Cardiac muscle cell (in vitro differentiated cells and primary cell): ENCODE measurements at regions not wholly inside any gene's neighbourhood (a gene's known extent, or its start where the extent isn't known, plus 50 kb on each side); places are given as distances from the start of the nearest gene placed in this dataset.
A peak's percentile ranks its signal among the peaks of the same experiment; 100 is the strongest.

Source experiments
- DNase-seq, 2 donors: peaks; one replicate each; pipeline versions ENCODE4 v3.0.0 to v3.0.0-alpha.2; 2010 to 2017; ENCODE audit warnings: low read depth in 1 of 2, low spot score in 1 of 2
- H3K27ac ChIP-seq: fragments of 200-600 bp; sonication (generic); 2 replicates; pipeline ENCODE4 v1.5.1; 2016
- H3K27me3 ChIP-seq: fragments of 200-600 bp; sonication (generic); 2 replicates; pipeline ENCODE4 v1.6.0; 2016; ENCODE audit warnings: control low read depth
- H3K36me3 ChIP-seq: fragments of 200-600 bp; sonication (generic); 2 replicates; pipeline ENCODE4 v1.5.1; 2016; ENCODE audit warnings: control low read depth
- H3K4me1 ChIP-seq: fragments of 200-600 bp; sonication (generic); 2 replicates; pipeline ENCODE4 v1.8.1; 2017; ENCODE audit warnings: low read depth, mild to moderate bottlenecking, mixed run types
- H3K4me3 ChIP-seq: fragments of 200-600 bp; sonication (generic); 2 replicates; pipeline ENCODE4 v1.5.1; 2016; ENCODE audit warnings: mild to moderate bottlenecking
- H3K9me3 ChIP-seq: fragments of 200-600 bp; sonication (generic); 2 replicates; pipeline ENCODE4 v1.5.1; 2017; ENCODE audit warnings: low read depth, mild to moderate bottlenecking, control low read depth
- TF ChIP-seq, protein P1 (sequence below): IDR thresholded peaks from 2 replicates; pipeline ENCODE4 v1.5.1; 2012; ENCODE audit warnings: low read depth, mild to moderate bottlenecking, low read length

DNA sequence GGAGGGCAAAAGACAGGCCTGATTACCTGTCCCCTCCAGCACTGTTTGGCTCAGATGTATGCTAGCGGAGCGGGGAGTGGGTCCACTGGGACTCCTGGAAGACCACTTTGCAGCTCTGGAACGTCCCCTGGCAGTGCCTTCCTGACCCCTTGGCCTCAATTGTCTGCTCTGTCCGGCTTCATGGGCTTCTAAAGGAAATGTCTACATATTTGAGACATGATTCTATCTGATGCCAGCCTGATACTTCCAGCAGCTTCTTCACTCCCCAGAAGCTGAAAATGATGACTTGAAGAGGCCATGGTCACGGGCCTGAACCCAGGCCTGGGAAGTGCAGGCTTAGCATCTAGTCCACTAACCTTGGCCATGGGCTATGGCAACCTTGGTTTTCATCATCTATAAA, 112.1 kb downstream of the ACAA2 start:
- no peaks in the 10 kb centered on the region for H3K27me3 ChIP-seq
- no peak overlapping the region for H3K27ac ChIP-seq
- no peak for DNase-seq
- H3K9me3 ChIP-seq, result no peaks in the 10 kb centered on the region
- no peak overlapping the region for H3K4me3 ChIP-seq
- TF ChIP-seq, protein P1, sequence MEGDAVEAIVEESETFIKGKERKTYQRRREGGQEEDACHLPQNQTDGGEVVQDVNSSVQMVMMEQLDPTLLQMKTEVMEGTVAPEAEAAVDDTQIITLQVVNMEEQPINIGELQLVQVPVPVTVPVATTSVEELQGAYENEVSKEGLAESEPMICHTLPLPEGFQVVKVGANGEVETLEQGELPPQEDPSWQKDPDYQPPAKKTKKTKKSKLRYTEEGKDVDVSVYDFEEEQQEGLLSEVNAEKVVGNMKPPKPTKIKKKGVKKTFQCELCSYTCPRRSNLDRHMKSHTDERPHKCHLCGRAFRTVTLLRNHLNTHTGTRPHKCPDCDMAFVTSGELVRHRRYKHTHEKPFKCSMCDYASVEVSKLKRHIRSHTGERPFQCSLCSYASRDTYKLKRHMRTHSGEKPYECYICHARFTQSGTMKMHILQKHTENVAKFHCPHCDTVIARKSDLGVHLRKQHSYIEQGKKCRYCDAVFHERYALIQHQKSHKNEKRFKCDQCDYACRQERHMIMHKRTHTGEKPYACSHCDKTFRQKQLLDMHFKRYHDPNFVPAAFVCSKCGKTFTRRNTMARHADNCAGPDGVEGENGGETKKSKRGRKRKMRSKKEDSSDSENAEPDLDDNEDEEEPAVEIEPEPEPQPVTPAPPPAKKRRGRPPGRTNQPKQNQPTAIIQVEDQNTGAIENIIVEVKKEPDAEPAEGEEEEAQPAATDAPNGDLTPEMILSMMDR, result no peak
- H3K4me1 ChIP-seq, result peaks cover 4% of the 10 kb centered on the region
- no peaks in the 10 kb centered on the region for H3K36me3 ChIP-seq

DNA sequence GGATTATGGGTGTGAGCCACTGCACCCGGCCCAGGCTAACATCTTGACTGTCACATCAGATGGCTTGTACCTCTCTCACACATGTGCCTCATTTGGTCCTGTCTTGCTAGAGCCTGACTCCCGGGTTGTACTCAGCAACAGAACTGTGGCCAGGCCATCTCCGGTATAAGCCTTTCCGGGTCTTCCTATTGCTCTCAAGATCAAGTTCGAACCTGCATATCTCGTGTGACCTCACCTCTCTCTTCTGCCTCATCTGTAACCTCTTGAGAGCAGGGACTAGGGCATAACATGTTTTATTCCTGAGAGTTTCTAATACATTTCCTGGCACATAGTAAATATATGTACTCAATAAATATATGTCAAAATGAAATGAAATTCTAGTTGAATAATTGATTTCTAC, 114.0 kb downstream of the ACAA2 start:
- no peaks in the 10 kb centered on the region for H3K27me3 ChIP-seq
- H3K27ac ChIP-seq, result no peak overlapping the region
- no peaks in the 10 kb centered on the region for H3K36me3 ChIP-seq
- H3K4me3 ChIP-seq, result no peak overlapping the region
- H3K4me1 ChIP-seq, result peaks cover 4% of the 10 kb centered on the region
- TF ChIP-seq, protein P1, result no peak
- no peak for DNase-seq
- H3K9me3 ChIP-seq, result no peaks in the 10 kb centered on the region

DNA sequence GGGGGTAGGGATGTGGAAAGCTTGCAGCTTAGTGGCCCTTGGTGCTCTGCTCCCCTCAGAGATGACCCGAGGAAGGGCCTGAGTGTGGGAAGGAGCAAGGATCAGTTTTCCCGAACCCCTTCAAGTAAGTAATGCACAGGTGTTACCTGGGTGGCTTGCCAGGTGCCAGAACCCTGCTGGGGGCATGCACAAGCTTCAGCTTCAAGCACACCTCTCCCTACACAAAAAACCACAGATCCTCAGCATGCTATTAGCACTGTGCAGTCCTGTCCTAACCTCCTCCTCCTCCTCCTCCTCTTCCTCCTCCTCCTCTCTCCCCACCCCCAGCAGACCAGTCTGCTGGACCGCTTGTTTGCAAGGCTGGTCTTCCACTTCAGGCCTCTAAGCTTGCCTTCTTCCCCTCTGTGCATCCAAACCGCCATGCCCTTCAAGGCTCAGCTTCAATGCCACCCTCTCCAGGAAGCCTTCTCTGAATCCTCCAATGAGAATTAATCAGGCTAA, 114.8 kb downstream of the ACAA2 start:
- Histone ChIP-seq H3K27me3 (no peaks in the 10 kb centered on the region), H3K4me3 (no peak overlapping the region), H3K36me3 (no peaks in the 10 kb centered on the region), H3K4me1 (peaks cover 4% of the 10 kb centered on the region), H3K9me3 (no peaks in the 10 kb centered on the region), H3K27ac (no peak overlapping the region)
- DNase-seq, result no peak
- TF ChIP-seq, protein P1, result no peak

DNA sequence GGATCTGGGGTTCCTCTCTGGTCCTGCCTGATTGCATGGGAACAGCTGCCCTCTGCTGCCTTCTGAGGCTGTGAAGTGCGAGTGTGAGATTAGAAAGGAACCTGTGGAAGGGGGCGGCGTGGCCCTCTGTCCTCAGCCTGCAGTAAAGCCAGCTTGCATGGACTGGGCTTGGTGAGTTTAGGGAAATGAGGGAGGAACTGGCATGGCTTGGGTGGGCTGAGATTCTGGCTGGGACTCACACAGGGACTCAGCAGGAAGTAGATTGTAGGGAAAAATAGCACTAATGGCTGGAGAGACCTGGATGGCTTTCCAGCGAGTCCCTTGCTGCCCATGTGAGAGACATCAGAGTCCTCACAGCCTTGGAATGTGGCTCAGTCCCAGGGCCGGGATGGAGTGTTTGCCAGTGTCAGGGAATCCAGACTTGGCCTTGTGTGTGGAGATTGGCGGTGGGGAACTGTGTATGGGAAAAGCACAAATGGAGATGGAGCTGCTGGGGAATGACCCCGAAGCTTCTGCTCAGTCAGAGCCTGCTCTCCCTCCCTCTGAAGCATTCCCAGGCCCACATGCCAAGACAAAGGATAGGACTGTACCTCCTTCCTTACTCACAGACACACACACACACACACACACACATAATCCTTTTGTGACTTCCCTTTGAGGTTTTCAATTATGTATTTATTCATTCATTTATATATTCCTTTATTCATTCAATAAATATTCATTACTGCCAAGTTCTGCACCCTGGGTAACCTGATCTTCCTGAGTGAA, 115.4 kb downstream of the ACAA2 start:
- Histone ChIP-seq H3K27ac (peak overlapping the region; percentile 26), H3K27me3 (no peaks in the 10 kb centered on the region), H3K36me3 (no peaks in the 10 kb centered on the region), H3K4me1 (peaks cover 4% of the 10 kb centered on the region), H3K9me3 (no peaks in the 10 kb centered on the region), H3K4me3 (no peak overlapping the region)
- TF ChIP-seq, protein P1, result no peak
- DNase-seq, result peak; percentile 31 to 40

DNA sequence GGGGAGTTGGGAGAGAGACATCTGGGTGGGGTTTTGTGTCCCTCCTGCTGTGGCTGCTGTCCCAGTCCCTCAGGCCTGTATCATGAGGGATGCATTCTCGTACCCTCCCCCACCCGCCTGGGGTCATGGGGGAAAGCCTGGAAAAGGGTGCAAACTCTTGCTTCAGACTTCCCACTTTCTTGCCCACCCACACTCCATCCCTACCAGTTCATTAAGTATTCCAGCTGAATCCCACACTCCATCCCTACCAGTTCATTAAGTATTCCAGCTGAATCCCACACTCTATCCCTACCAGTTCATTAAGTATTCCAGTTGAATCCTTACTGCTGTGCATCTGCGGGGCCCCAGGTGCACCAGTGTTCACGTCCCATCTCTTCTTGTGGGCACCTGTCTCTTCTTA, 116.3 kb downstream of the ACAA2 start:
- no peaks in the 10 kb centered on the region for H3K9me3 ChIP-seq
- H3K4me3 ChIP-seq, result no peak overlapping the region
- DNase-seq, result no peak
- TF ChIP-seq, protein P1, result no peak
- no peak overlapping the region for H3K27ac ChIP-seq
- H3K27me3 ChIP-seq, result no peaks in the 10 kb centered on the region
- peaks cover 4% of the 10 kb centered on the region for H3K4me1 ChIP-seq
- no peaks in the 10 kb centered on the region for H3K36me3 ChIP-seq
